Mesenchymal stem cell (in vitro differentiated cells and primary cell): ENCODE measurements at regions not wholly inside any gene's neighbourhood (a gene's known extent, or its start where the extent isn't known, plus 50 kb on each side); places are given as distances from the start of the nearest gene placed in this dataset.

Experiments used
- DNase-seq: peaks from one replicate; pipeline ENCODE4 v3.0.0-alpha.2; 2013
- H2AFZ ChIP-seq: one replicate; pipeline ENCODE4 v1.6.1; 2013; ENCODE audit warnings: low read depth, mild to moderate bottlenecking, control low read depth, inconsistent platforms, low read length, moderate library complexity
- H2AK5ac ChIP-seq: 2 replicates; pipeline ENCODE4 v1.6.1; 2013; ENCODE audit warnings: low read length, moderate library complexity, mild to moderate bottlenecking, inconsistent platforms; ENCODE audit not compliant: severe bottlenecking
- H2BK120ac ChIP-seq: one replicate; pipeline ENCODE4 v1.6.1; 2013; ENCODE audit warnings: low read depth, mild to moderate bottlenecking, inconsistent platforms, low read length, moderate library complexity
- H2BK12ac ChIP-seq, 2 experiments: one replicate each; pipeline ENCODE4 v1.6.1; 2013; ENCODE audit warnings: inconsistent platforms in 2 of 2, low read length in 2 of 2, mild to moderate bottlenecking in 2 of 2, moderate library complexity in 2 of 2, control low read depth in 1 of 2
- H2BK15ac ChIP-seq: one replicate; pipeline ENCODE4 v1.6.1; 2013; ENCODE audit warnings: mild to moderate bottlenecking, low read depth, inconsistent platforms; ENCODE audit not compliant: poor library complexity, severe bottlenecking
- H2BK5ac ChIP-seq: 2 replicates; pipeline ENCODE4 v1.6.1; 2013; ENCODE audit warnings: low read depth, mild to moderate bottlenecking, low read length, control low read depth, inconsistent platforms; ENCODE audit not compliant: poor library complexity, severe bottlenecking
- H3K14ac ChIP-seq, 2 experiments: one replicate each; pipeline ENCODE4 v1.6.1; 2013; ENCODE audit warnings: inconsistent platforms in 2 of 2, low read length in 2 of 2, control low read depth in 1 of 2, mild to moderate bottlenecking in 1 of 2, moderate library complexity in 1 of 2
- H3K18ac ChIP-seq, 2 experiments: one replicate each; pipeline ENCODE4 v1.6.1; 2013; ENCODE audit warnings: inconsistent platforms in 2 of 2, low read length in 2 of 2, control low read depth in 1 of 2, low read depth in 1 of 2, mild to moderate bottlenecking in 1 of 2
- H3K23ac ChIP-seq, 2 experiments: one replicate each; pipeline ENCODE4 v1.6.1; 2013; ENCODE audit warnings: inconsistent platforms in 2 of 2, low read length in 2 of 2, mild to moderate bottlenecking in 2 of 2, moderate library complexity in 2 of 2, control low read depth in 1 of 2
- H3K27ac ChIP-seq: 2 replicates; pipeline ENCODE4 v1.5.1; 2013; ENCODE audit warnings: mild to moderate bottlenecking, moderate library complexity, low read length, control low read depth, inconsistent platforms; ENCODE audit not compliant: poor library complexity, severe bottlenecking
- H3K27me3 ChIP-seq, 2 experiments: 2 replicates each; pipeline versions ENCODE4 v1.6.1 to v1.7.0; 2013; ENCODE audit warnings: low read length in 2 of 2, mild to moderate bottlenecking in 2 of 2, moderate library complexity in 2 of 2, control low read depth in 1 of 2, inconsistent platforms in 1 of 2; ENCODE audit not compliant: control insufficient read depth in 1 of 2, insufficient read depth in 1 of 2
- H3K36me3 ChIP-seq, 2 experiments: 2 replicates each; pipeline versions ENCODE4 v1.6.1 to v1.7.0; 2013; ENCODE audit warnings: low read length in 2 of 2, control low read depth in 1 of 2, inconsistent platforms in 1 of 2, low read depth in 1 of 2, mild to moderate bottlenecking in 1 of 2; ENCODE audit not compliant: insufficient read depth in 2 of 2, control insufficient read depth in 1 of 2
- H3K4ac ChIP-seq, 2 experiments: one replicate each; pipeline ENCODE4 v1.6.1; 2013; ENCODE audit warnings: inconsistent platforms in 2 of 2, low read length in 2 of 2, mild to moderate bottlenecking in 2 of 2, moderate library complexity in 2 of 2, control low read depth in 1 of 2, low read depth in 1 of 2
- H3K4me1 ChIP-seq: 2 replicates; pipeline ENCODE4 v1.6.1; 2013; ENCODE audit warnings: low read depth, low read length, control low read depth; ENCODE audit not compliant: control insufficient read depth, insufficient read depth
- H3K4me2 ChIP-seq: 2 replicates; pipeline ENCODE4 v1.6.1; 2013; ENCODE audit warnings: low read length, mild to moderate bottlenecking, inconsistent platforms; ENCODE audit not compliant: poor library complexity, severe bottlenecking
- H3K4me3 ChIP-seq, 2 experiments: 2 replicates each; pipeline versions ENCODE4 v1.5.1 to v1.7.0; 2013; ENCODE audit warnings: low read length in 2 of 2, mild to moderate bottlenecking in 2 of 2, control low read depth in 1 of 2, low read depth in 1 of 2; ENCODE audit not compliant: insufficient read depth in 1 of 2
- H3K79me1 ChIP-seq: replicated peaks from 2 replicates; pipeline ENCODE4 v1.6.1; 2013; ENCODE audit warnings: mild to moderate bottlenecking, control low read depth, low read length, inconsistent platforms; ENCODE audit not compliant: poor library complexity, severe bottlenecking
- H3K9ac ChIP-seq: 2 replicates; pipeline ENCODE4 v1.7.0; 2013; ENCODE audit warnings: mild to moderate bottlenecking, low read length, moderate library complexity
- H3K9me3 ChIP-seq: 2 replicates; pipeline ENCODE4 v1.7.0; 2013; ENCODE audit warnings: mild to moderate bottlenecking, low read length; ENCODE audit not compliant: control insufficient read depth
- H4K8ac ChIP-seq: one replicate; pipeline ENCODE4 v1.6.1; 2013; ENCODE audit warnings: inconsistent platforms, mild to moderate bottlenecking, low read length, moderate library complexity
- H4K91ac ChIP-seq: one replicate; pipeline ENCODE4 v1.6.1; 2013; ENCODE audit warnings: mild to moderate bottlenecking, low read length, inconsistent platforms
- WGBS: methylation state at CpG from one replicate; pipeline ENCODE4 v1.1.7; 2013; ENCODE audit warnings: mixed read lengths; 5-methylcytosine and 5-hydroxymethylcytosine counted together

GRCh38 chr5:73339711-73340110 is 108.9 kb downstream of the FOXD1 start:
- H3K4ac ChIP-seq: no peak overlapping the region
- no peak overlapping the region for H2BK15ac ChIP-seq
- peaks cover 15% of the 10 kb centered on the region for H3K4me1 ChIP-seq
- H3K9me3 ChIP-seq: peaks cover 10% of the 10 kb centered on the region
- H2BK120ac ChIP-seq: no peak overlapping the region
- H4K91ac ChIP-seq: no peak overlapping the region
- no peak overlapping the region for H2BK5ac ChIP-seq
- H3K4me3 ChIP-seq: no peak overlapping the region
- H3K14ac ChIP-seq: no peak overlapping the region
- H3K36me3 ChIP-seq: no peaks in the 10 kb centered on the region
- no peak overlapping the region for H2BK12ac ChIP-seq
- no peak overlapping the region for H2AK5ac ChIP-seq
- H4K8ac ChIP-seq: no peak overlapping the region
- H3K79me1 ChIP-seq: no peaks in the 10 kb centered on the region
- WGBS: 95% methylated on average over 4 of the region's 4 CpGs
- H3K9ac ChIP-seq: no peak overlapping the region
- H2AFZ ChIP-seq: no peak overlapping the region
- H3K23ac ChIP-seq: no peak overlapping the region
- no peak overlapping the region for H3K18ac ChIP-seq
- no peak overlapping the region for H3K4me2 ChIP-seq
- no peak overlapping the region for H3K27ac ChIP-seq
- no peak for DNase-seq
- peaks cover 0 to 59% of the 10 kb centered on the region in 2 experiments for H3K27me3 ChIP-seq

- WGBS: 87% methylated on average over 12 of the region's 15 CpGs
Measured at GRCh38 chr5:73339051-73339575, 109.5 kb downstream of the FOXD1 start.

GRCh38 chr5:73338256-73339050 is 110.1 kb downstream of the FOXD1 start:
- Histone ChIP-seq H4K8ac (no peak overlapping the region), H3K14ac (no peak overlapping the region), H3K4ac (no peak overlapping the region), H3K23ac (no peak overlapping the region), H2BK5ac (no peak overlapping the region), H3K27me3 (peaks cover 0 to 64% of the 10 kb centered on the region in 2 experiments), H3K4me2 (peak overlapping the region; percentile 35), H3K27ac (peak overlapping the region; percentile 84), H3K79me1 (no peaks in the 10 kb centered on the region), H3K4me3 (no peak overlapping the region), H3K9ac (no peak overlapping the region), H2AK5ac (peak overlapping the region; percentile 36), H4K91ac (no peak overlapping the region), H3K18ac (no peak overlapping the region), H3K9me3 (peaks cover 9% of the 10 kb centered on the region), H2BK120ac (no peak overlapping the region), H2AFZ (no peak overlapping the region), H2BK12ac (no peak overlapping the region), H3K4me1 (peaks cover 15% of the 10 kb centered on the region), H3K36me3 (no peaks in the 10 kb centered on the region), H2BK15ac (no peak overlapping the region)
- DNase-seq: peak; percentile 36
- 65% methylated on average over 16 of the region's 17 CpGs for WGBS

More at GRCh38 chr5:73339051-73339575, 109.5 kb downstream of the FOXD1 start:
- Histone ChIP-seq H3K27ac (peak overlapping the region; percentile 84), H2AFZ (no peak overlapping the region), H3K27me3 (peaks cover 0 to 65% of the 10 kb centered on the region in 2 experiments), H2AK5ac (peak overlapping the region; percentile 61), H2BK12ac (peak overlapping the region in 1 of 2 experiments; percentile 48), H3K4me3 (no peak overlapping the region), H3K9ac (no peak overlapping the region), H3K9me3 (peaks cover 9% of the 10 kb centered on the region), H3K36me3 (no peaks in the 10 kb centered on the region), H3K23ac (peak overlapping the region in 1 of 2 experiments; percentile 5), H3K14ac (peak overlapping the region in 1 of 2 experiments; percentile 20), H4K91ac (peak overlapping the region; percentile 35), H2BK15ac (no peak overlapping the region), H2BK120ac (no peak overlapping the region), H3K18ac (no peak overlapping the region), H3K4me2 (peak overlapping the region; percentile 17), H2BK5ac (no peak overlapping the region), H4K8ac (no peak overlapping the region), H3K4ac (no peak overlapping the region), H3K4me1 (peaks cover 15% of the 10 kb centered on the region), H3K79me1 (no peaks in the 10 kb centered on the region)
- DNase-seq: no peak

- peak overlapping the region; percentile 31 for H3K4me2 ChIP-seq
- no peak overlapping the region for H3K4ac ChIP-seq
- no peaks in the 10 kb centered on the region for H3K36me3 ChIP-seq
- no peak overlapping the region for H2BK120ac ChIP-seq
- H3K79me1 ChIP-seq: no peaks in the 10 kb centered on the region
- peaks cover 0 to 63% of the 10 kb centered on the region in 2 experiments for H3K27me3 ChIP-seq
- no peak overlapping the region for H2BK15ac ChIP-seq
- H3K23ac ChIP-seq: no peak overlapping the region
- H3K4me3 ChIP-seq: no peak overlapping the region
- 79% methylated on average over 8 of the region's 9 CpGs for WGBS
- H3K27ac ChIP-seq: peak overlapping the region; percentile 84
- no peak for DNase-seq
- no peak overlapping the region for H2BK12ac ChIP-seq
- H3K4me1 ChIP-seq: peaks cover 15% of the 10 kb centered on the region
- H3K9me3 ChIP-seq: peaks cover 9% of the 10 kb centered on the region
- no peak overlapping the region for H3K14ac ChIP-seq
- H2AK5ac ChIP-seq: peak overlapping the region; percentile 81
- H2AFZ ChIP-seq: no peak overlapping the region
- no peak overlapping the region for H4K91ac ChIP-seq
- H2BK5ac ChIP-seq: no peak overlapping the region
- H4K8ac ChIP-seq: no peak overlapping the region
- H3K9ac ChIP-seq: no peak overlapping the region
- H3K18ac ChIP-seq: no peak overlapping the region
Measured at GRCh38 chr5:73337586-73338255, 110.9 kb downstream of the FOXD1 start.
